ENCODE measurements at regions not wholly inside any gene's neighbourhood (a gene's known extent, or its start where the extent isn't known, plus 50 kb on each side); places are given as distances from the start of the nearest gene placed in this dataset.

DNA sequence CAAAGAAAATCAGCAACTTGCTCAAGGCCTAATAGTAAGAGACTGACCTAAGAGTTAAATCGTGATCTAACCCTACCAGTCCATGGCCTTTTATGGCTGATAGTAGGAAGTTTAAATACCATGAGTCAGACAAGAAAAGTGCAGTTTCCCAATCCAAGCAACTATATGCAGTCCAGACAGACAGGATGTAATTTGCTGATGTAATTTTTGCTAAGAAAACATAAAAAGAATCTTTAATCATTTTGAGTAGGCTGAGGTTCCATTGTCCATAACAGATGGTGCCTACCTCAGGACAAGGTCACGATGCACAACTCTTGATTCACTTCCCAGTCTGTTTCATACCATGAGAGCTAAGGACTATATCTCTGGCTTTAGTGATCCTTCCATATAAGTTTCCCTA lies 317.5 kb upstream of the GRIA3 start:
- FAIRE-seq (no peak), DNase-seq (ENCODE audit: insufficient read length, low spot score) (no peak)
- TF ChIP-seq TAF1 (IDR thresholded peaks at IDR 0.05; ENCODE audit: low read depth, low read length) = no peak

DNA sequence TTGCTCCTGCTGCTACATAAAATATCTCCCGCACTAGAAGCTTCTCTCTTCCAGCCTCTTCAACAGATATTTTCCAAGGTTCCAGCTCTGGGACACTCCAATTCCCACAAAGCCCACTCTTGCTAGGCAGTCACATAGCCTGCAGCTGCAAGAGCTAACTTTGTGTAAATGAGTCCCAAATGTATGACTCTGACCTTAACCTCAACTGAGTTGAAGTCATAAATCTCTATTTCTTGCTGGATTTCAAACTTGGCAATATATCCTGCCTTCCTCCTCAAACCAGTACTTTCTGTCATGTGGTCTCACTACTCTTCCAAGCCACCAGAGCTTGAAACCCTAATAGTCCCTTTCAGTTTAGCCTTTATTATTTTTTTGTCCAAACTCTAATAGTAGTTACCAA lies 315.4 kb upstream of the GRIA3 start:
- no peak for DNase-seq (ENCODE audit: insufficient read length, low spot score)
- TF ChIP-seq TAF1 (IDR thresholded peaks at IDR 0.05; ENCODE audit: low read depth, low read length) (no peak), PAX5 (IDR thresholded peaks at IDR 0.05; ENCODE audit: insufficient read depth, low read length, severe bottlenecking) (no peak), POU2F2 (IDR thresholded peaks at IDR 0.05; ENCODE audit: low read depth, low read length) (no peak), POLR2AphosphoS5 (IDR thresholded peaks at IDR 0.05; ENCODE audit: low read depth, low read length) (no peak), SPI1 (IDR thresholded peaks at IDR 0.05; ENCODE audit: low read depth, low read length) (no peak), POLR2A (IDR thresholded peaks at IDR 0.05; ENCODE audit: low read depth, low read length) (no peak)
- no peak for FAIRE-seq

DNA sequence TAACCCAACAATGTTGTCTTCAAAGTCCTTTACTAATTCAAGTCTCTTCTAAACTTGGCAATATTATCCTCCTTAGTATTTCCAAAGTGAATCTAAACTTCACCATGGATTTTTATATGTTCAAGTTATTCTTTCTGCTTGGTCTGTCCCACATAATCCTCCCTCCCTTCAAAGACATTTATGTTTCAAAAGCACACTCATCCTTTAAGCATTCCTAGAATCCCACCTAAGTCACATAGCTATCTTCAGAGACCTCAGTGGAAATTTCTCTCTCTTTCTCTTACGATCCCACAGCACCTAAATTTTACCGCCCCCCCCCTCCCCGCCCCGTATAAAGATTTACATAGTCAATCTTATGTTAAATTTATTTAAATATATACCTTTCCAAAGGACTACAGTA lies 314.9 kb upstream of the GRIA3 start:
- FAIRE-seq (no peak), DNase-seq (ENCODE audit: insufficient read length, low spot score) (no peak)
- TF ChIP-seq SPI1 (IDR thresholded peaks at IDR 0.05; ENCODE audit: low read depth, low read length) (no peak), POLR2A (IDR thresholded peaks at IDR 0.05; ENCODE audit: low read depth, low read length) (no peak), TAF1 (IDR thresholded peaks at IDR 0.05; ENCODE audit: low read depth, low read length) (no peak), POU2F2 (IDR thresholded peaks at IDR 0.05; ENCODE audit: low read depth, low read length) (no peak), PAX5 (IDR thresholded peaks at IDR 0.05; ENCODE audit: insufficient read depth, low read length, severe bottlenecking) (no peak), POLR2AphosphoS5 (IDR thresholded peaks at IDR 0.05; ENCODE audit: low read depth, low read length) (no peak)

DNA sequence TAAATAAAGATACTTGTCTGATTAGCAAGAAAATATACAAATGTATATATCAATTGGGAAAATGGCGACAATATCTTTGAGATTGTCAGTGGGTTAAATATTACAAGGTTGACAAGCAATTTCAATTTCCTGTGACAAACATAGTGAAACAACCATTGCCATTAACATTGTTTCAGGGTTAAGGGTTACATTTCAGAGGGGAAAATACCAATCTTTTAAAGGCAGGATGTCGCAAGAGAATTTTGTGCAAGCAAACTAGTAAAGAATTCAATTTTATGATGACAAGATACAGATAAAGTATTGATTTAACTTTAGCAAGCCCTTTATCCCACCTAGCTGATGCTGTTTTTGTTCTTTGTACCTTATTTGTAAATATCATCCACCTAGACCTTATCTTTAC lies 305.8 kb upstream of the GRIA3 start:
- DNase-seq (ENCODE audit: insufficient read length, low spot score) (no peak), FAIRE-seq (no peak)

DNA sequence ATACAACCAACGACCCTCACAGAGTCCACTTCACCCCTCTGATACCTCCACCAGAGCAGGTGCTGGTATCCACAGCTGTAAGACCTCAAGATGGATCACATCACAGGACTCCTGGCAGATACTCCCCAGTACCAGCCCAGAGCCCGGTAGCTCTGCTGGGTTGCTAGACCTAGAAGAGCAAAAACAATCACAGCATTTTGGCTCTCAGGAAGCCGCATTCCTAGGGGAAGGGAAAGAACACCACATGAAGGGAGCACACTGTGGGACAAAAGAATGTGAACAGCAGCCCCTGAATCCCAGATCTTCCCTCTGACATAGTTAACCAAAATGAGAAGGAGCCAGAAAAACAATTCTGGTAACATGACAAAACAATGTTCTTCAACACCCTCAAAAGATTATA lies 303.1 kb upstream of the GRIA3 start:
- FAIRE-seq (no peak), DNase-seq (ENCODE audit: insufficient read length, low spot score) (no peak)
- no peak for TF ChIP-seq POLR2AphosphoS5 (IDR thresholded peaks at IDR 0.05; ENCODE audit: low read depth, low read length)
- TF ChIP-seq TAF1 (IDR thresholded peaks at IDR 0.05; ENCODE audit: low read depth, low read length) = no peak
- TF ChIP-seq SPI1 (IDR thresholded peaks at IDR 0.05; ENCODE audit: low read depth, low read length) = no peak
- no peak for TF ChIP-seq POLR2A (IDR thresholded peaks at IDR 0.05; ENCODE audit: low read depth, low read length)
- TF ChIP-seq PAX5 (IDR thresholded peaks at IDR 0.05; ENCODE audit: insufficient read depth, low read length, severe bottlenecking) = no peak
- TF ChIP-seq POU2F2 (IDR thresholded peaks at IDR 0.05; ENCODE audit: low read depth, low read length) = no peak

More for the DNA sequence above, 305.8 kb upstream of the GRIA3 start:
- no peak for TF ChIP-seq POU2F2 (IDR thresholded peaks at IDR 0.05; ENCODE audit: low read depth, low read length)
- TF ChIP-seq TAF1 (IDR thresholded peaks at IDR 0.05; ENCODE audit: low read depth, low read length) = no peak
- TF ChIP-seq SPI1 (IDR thresholded peaks at IDR 0.05; ENCODE audit: low read depth, low read length) = no peak
- TF ChIP-seq POLR2A (IDR thresholded peaks at IDR 0.05; ENCODE audit: low read depth, low read length) = no peak
- no peak for TF ChIP-seq POLR2AphosphoS5 (IDR thresholded peaks at IDR 0.05; ENCODE audit: low read depth, low read length)
- no peak for TF ChIP-seq PAX5 (IDR thresholded peaks at IDR 0.05; ENCODE audit: insufficient read depth, low read length, severe bottlenecking)

DNA sequence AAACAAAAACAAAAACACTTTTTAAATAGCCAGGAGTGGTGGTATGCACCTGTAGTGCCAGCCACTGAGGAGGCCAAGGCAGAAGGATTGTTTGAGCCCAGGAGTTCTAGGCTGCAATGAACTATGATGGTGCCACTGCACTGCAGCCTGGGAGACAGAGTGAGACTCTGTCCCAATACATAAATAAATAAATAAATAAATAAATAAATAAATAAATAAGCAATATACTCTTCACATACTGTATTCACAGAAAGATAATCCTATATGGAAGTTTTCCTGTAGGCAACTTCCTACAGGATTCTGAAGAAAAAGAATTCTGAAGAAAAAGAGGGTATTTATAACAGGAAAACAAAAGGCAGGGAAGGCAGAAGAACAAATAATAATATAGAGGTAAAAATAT lies 293.3 kb upstream of the GRIA3 start:
- DNase-seq (ENCODE audit: insufficient read length, low spot score) (no peak), FAIRE-seq (no peak)
- TF ChIP-seq SPI1 (IDR thresholded peaks at IDR 0.05; ENCODE audit: low read depth, low read length) (no peak), PAX5 (IDR thresholded peaks at IDR 0.05; ENCODE audit: insufficient read depth, low read length, severe bottlenecking) (no peak), POU2F2 (IDR thresholded peaks at IDR 0.05; ENCODE audit: low read depth, low read length) (no peak), POLR2AphosphoS5 (IDR thresholded peaks at IDR 0.05; ENCODE audit: low read depth, low read length) (no peak), TAF1 (IDR thresholded peaks at IDR 0.05; ENCODE audit: low read depth, low read length) (no peak), POLR2A (IDR thresholded peaks at IDR 0.05; ENCODE audit: low read depth, low read length) (no peak)

DNA sequence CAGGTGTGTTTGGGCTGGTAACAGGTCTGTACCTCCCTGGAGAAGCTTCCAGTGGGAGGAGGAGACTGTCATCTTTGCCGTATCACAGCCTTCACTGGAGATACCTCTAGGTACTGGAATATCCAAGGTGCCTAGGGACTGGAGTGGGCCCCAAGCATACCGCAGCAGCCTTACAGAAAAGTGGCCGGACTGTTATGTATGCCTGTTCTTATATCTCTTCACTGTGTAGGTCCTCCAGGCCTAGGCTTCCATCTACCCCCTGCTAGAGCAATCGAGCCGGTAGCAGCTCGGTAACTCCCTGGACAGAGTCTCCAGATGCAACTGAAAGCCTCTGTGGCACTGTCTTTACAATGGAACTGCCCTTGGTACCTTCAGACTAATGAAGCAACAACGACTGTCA lies 277.4 kb upstream of the GRIA3 start:
- no peak for FAIRE-seq
- DNase-seq (ENCODE audit: insufficient read length, low spot score) = no peak
- TF ChIP-seq TAF1 (IDR thresholded peaks at IDR 0.05; ENCODE audit: low read depth, low read length) (no peak), POU2F2 (IDR thresholded peaks at IDR 0.05; ENCODE audit: low read depth, low read length) (no peak), POLR2A (IDR thresholded peaks at IDR 0.05; ENCODE audit: low read depth, low read length) (no peak), POLR2AphosphoS5 (IDR thresholded peaks at IDR 0.05; ENCODE audit: low read depth, low read length) (no peak), SPI1 (IDR thresholded peaks at IDR 0.05; ENCODE audit: low read depth, low read length) (no peak), PAX5 (IDR thresholded peaks at IDR 0.05; ENCODE audit: insufficient read depth, low read length, severe bottlenecking) (no peak)

DNA sequence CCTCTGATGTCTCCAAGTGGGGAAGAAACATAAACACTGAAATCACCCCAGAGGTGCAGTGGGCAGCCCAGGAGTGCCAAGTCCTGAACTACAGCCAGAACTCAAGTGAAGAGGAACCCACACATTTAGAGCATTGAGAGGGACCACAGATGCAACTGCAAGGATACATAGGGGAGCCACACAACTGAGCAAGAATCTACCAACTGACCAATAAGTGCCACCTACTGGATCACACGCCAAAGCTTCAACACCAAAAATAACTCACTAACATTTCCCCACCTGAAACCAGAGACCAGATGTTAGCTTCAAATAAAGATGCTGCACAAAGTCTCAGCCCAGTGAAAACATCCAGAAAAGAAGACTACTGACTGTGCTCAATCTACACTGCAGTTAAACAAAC lies 276.7 kb upstream of the GRIA3 start:
- TF ChIP-seq POU2F2 (IDR thresholded peaks at IDR 0.05; ENCODE audit: low read depth, low read length) (no peak), SPI1 (IDR thresholded peaks at IDR 0.05; ENCODE audit: low read depth, low read length) (no peak), POLR2A (IDR thresholded peaks at IDR 0.05; ENCODE audit: low read depth, low read length) (no peak), TAF1 (IDR thresholded peaks at IDR 0.05; ENCODE audit: low read depth, low read length) (no peak)
- DNase-seq (ENCODE audit: insufficient read length, low spot score) (no peak), FAIRE-seq (no peak)

DNA sequence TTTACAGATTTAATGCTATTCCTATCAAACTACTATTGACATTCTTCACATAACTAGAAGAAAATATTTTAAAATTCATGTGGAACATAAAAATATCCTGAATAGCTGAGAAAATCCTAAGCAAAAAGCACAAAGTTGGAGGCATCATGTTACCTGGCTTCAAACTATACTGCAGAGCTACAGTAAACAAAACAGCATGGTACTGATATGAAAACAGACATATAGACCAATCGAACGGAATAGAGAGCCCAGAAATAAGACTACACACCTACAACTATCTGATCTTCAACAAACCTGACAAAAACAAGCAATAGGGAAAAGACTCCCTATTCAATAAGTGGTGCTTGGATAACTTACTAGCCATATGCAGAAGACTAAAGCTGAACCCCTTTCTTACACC lies 273.4 kb upstream of the GRIA3 start:
- DNase-seq (ENCODE audit: insufficient read length, low spot score) = no peak
- no peak for TF ChIP-seq POU2F2 (IDR thresholded peaks at IDR 0.05; ENCODE audit: low read depth, low read length)
- TF ChIP-seq POLR2AphosphoS5 (IDR thresholded peaks at IDR 0.05; ENCODE audit: low read depth, low read length) = no peak
- TF ChIP-seq POLR2A (IDR thresholded peaks at IDR 0.05; ENCODE audit: low read depth, low read length) = no peak
- TF ChIP-seq PAX5 (IDR thresholded peaks at IDR 0.05; ENCODE audit: insufficient read depth, low read length, severe bottlenecking) = no peak
- no peak for TF ChIP-seq TAF1 (IDR thresholded peaks at IDR 0.05; ENCODE audit: low read depth, low read length)
- TF ChIP-seq SPI1 (IDR thresholded peaks at IDR 0.05; ENCODE audit: low read depth, low read length) = no peak
- FAIRE-seq = no peak

DNA sequence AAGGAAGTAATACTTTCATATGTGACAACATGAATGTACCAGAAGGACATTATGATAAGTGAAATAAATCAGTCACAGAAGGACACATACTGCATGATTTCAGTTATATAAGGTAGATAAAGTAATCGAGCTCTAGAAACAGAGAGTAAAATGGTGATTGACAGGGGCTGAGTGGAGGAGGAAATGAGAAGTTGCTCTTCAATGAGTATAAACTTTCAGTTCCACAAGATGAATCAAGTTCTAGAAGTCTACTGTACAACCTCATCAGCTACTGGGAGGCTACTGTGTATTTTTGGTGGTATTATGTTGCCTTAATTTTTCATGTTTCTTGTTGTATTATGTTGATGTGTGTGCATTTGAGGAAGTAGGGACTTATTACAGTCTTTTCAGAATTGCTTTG lies 270.9 kb upstream of the GRIA3 start:
- DNase-seq (ENCODE audit: insufficient read length, low spot score) (no peak), FAIRE-seq (no peak)
- no peak for TF ChIP-seq POLR2AphosphoS5 (IDR thresholded peaks at IDR 0.05; ENCODE audit: low read depth, low read length)

DNA sequence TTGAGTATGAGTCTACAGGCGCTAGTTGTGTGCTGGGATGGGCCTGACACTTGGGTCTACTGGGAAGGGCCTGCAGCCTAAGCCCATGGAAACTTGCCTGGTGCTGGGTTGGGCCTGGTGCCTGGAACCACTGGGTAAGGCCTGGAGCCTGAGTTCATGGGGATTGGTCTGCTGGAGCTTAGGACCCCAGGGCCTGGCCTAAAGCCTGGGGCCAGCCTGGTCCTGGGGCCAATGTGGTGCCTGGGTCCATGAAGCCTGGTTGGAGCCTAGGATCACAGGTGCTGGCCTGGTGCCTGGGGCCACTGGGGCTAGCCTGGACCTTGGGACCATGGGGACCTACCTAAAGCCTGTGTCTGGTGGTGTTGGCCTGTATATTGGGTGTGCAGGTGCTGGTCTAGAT lies 270.3 kb upstream of the GRIA3 start:
- FAIRE-seq (no peak), DNase-seq (ENCODE audit: insufficient read length, low spot score) (no peak)

More for the DNA sequence above, 270.3 kb upstream of the GRIA3 start:
- TF ChIP-seq POLR2AphosphoS5 (IDR thresholded peaks at IDR 0.05; ENCODE audit: low read depth, low read length) = no peak
- TF ChIP-seq POLR2A (IDR thresholded peaks at IDR 0.05; ENCODE audit: low read depth, low read length) = no peak
- no peak for TF ChIP-seq PAX5 (IDR thresholded peaks at IDR 0.05; ENCODE audit: insufficient read depth, low read length, severe bottlenecking)
- no peak for TF ChIP-seq SPI1 (IDR thresholded peaks at IDR 0.05; ENCODE audit: low read depth, low read length)
